Lower leg skin (tissue), 4 donors: ENCODE measurements at regions not wholly inside any gene's neighbourhood (a gene's known extent, or its start where the extent isn't known, plus 50 kb on each side); places are given as distances from the start of the nearest gene placed in this dataset.

Experiments used
- DNase-seq, 2 donors: peaks; one replicate each; pipeline ENCODE4 v3.0.0-alpha.2; 2019; ENCODE audit warnings: low spot score in 2 of 2
- H3K4me3 ChIP-seq: fragments of 200-600 bp; sonication (generic); 2 replicates; pipeline ENCODE4 v1.5.1; 2017; ENCODE audit warnings: mild to moderate bottlenecking, low read depth; ENCODE audit not compliant: poor library complexity, severe bottlenecking
- CTCF ChIP-seq, 3 donors: fragments of 450-650 bp; IDR thresholded peaks; one replicate each; pipeline ENCODE4 v1.5.1; 2016; ENCODE audit warnings: antibody characterized with exemption in 3 of 3, mild to moderate bottlenecking in 3 of 3, moderate library complexity in 2 of 3
- POLR2A ChIP-seq, 2 donors: fragments of 450-650 bp; IDR thresholded peaks; one replicate each; pipeline ENCODE4 v1.6.1; 2016 to 2017; ENCODE audit warnings: antibody characterized with exemption in 2 of 2, mild to moderate bottlenecking in 1 of 2, moderate library complexity in 1 of 2
- WGBS, 2 donors: methylation state at CpG; one replicate each; pipeline ENCODE4 v1.1.5; 2018; 5-methylcytosine and 5-hydroxymethylcytosine counted together
- intact Hi-C: fragments of 100-400 bp; cut with DNase I; formaldehyde crosslinking; loops from one replicate; pipeline ENCODE4 v1.15.0; 2023; ENCODE audit warnings: low total_unique reads

DNA sequence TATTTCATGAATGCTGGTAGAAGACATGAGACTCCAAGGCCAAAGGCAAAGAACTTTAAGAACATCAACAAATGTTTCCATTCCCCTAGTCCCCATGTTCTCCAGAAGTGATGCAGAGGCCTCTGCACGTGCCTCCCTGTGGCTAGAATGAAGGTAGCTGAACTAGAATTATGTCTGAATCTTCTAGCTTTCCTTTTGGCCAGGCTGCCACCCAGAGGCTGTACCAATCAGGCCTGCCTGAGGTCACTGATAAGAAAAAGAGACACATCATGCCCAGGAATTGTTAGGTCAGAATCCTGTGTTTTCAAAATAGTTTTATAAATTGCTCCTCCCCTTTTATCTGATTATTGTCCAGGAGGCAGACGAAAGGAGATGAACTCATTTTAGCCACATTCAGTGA, 188.0 kb upstream of the SLC16A7 start:
- DNase-seq, result no peak
- no peak for TF ChIP-seq POLR2A (IDR thresholded peaks at IDR 0.05)
- no peak for TF ChIP-seq CTCF (IDR thresholded peaks at IDR 0.05)
- WGBS, 2 donors, result 69 to 71% methylated on average over 2 of the region's 2 CpGs
- H3K4me3 ChIP-seq, result no peak overlapping the region
- intact Hi-C loops, result no loop called here

DNA sequence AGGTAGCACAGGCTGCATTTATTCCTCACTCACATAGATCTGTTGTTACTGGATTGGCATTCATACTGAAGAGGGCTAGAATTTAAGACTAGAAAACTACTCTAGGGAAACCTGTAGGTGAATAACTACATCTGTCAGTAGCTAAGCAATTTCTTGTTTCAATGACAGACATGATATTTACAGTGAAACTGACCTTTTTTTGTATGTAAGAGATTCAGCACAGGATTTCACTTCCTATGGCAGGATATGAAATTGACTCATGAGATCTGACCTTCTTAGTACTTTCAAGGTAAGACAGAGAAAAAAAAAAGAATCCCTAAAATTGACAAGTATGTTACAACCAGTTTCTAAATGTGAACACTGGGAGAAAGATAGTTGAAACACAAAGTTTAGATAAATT, 189.8 kb upstream of the SLC16A7 start:
- intact Hi-C loops, result no loop called here
- no peak overlapping the region for H3K4me3 ChIP-seq
- TF ChIP-seq POLR2A (IDR thresholded peaks at IDR 0.05), result no peak
- DNase-seq, result no peak

GRCh38 chr12:59404109-59404650, 191.6 kb upstream of the SLC16A7 start:
- intact Hi-C loops, result no loop called here
- TF ChIP-seq POLR2A (IDR thresholded peaks at IDR 0.05), result no peak
- TF ChIP-seq CTCF (IDR thresholded peaks at IDR 0.05), result no peak
- H3K4me3 ChIP-seq, result no peak overlapping the region
- DNase-seq, result no peak

- WGBS, 2 donors, result 0 to 1% methylated on average over 3 of the region's 3 CpGs
- TF ChIP-seq CTCF (IDR thresholded peaks at IDR 0.05) (no peak), POLR2A (IDR thresholded peaks at IDR 0.05) (no peak)
- H3K4me3 ChIP-seq, result no peak overlapping the region
- intact Hi-C loops, result no loop called here
- peak in 1 of 2 donors; percentile 41 for DNase-seq
Measured at GRCh38 chr12:59403259-59403932, 192.4 kb upstream of the SLC16A7 start.

DNA sequence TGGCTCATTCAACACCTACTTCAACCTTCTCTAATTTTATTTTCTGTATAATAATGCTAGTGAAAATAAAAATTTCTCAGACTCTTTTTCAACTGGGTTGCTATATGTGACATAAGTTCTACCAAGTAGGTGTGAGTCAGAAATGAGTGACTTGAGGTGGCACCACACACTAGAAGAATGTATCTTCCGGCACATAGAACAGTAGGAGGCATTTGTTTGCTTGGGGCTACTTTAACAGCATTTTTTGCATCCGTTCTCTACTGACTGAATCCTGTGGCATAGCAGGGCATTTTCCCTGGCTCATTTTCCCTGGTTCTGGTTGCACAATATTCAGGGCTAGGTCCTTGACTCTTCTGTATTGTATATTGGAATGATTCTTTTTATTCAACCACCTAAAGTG, 194.0 kb upstream of the SLC16A7 start:
- TF ChIP-seq CTCF (IDR thresholded peaks at IDR 0.05) (no peak), POLR2A (IDR thresholded peaks at IDR 0.05) (no peak)
- intact Hi-C loops, result no loop called here
- no peak overlapping the region for H3K4me3 ChIP-seq
- 72 to 84% methylated on average over 2 of the region's 2 CpGs for WGBS, 2 donors
- DNase-seq, result no peak

- DNase-seq, result no peak
- WGBS, 2 donors, result 79 to 97% methylated on average over 1 of the region's 1 CpG
- no peak overlapping the region for H3K4me3 ChIP-seq
- intact Hi-C loops, result no loop called here
- TF ChIP-seq CTCF (IDR thresholded peaks at IDR 0.05), result no peak
- TF ChIP-seq POLR2A (IDR thresholded peaks at IDR 0.05), result no peak
Measured at GRCh38 chr12:59398164-59398563, 197.7 kb upstream of the SLC16A7 start.
